GM23338 (cell line): ENCODE measurements at regions not wholly inside any gene's neighbourhood (a gene's known extent, or its start where the extent isn't known, plus 50 kb on each side); places are given as distances from the start of the nearest gene placed in this dataset.

Source experiments
- ATAC-seq: fragments of 200-7000 bp; cut with Tn5 transposase; 3 replicates; pipeline ENCODE4 v1.9.1; 2020
- DNase-seq: peaks from one replicate; pipeline ENCODE4 v3.0.0-alpha.2; 2015; ENCODE audit warnings: low spot score
- H2AFZ ChIP-seq: fragments of 200-600 bp; sonication (generic); 2 replicates; pipeline ENCODE4 v1.8.0; 2016; ENCODE audit warnings: antibody characterized with exemption, mild to moderate bottlenecking, moderate library complexity
- H3F3A ChIP-seq: fragments of 200-600 bp; sonication (generic); replicated peaks from 2 replicates; pipeline ENCODE4 v1.8.0; 2017; ENCODE audit warnings: antibody characterized with exemption, mixed run types, low read depth
- H3K27ac ChIP-seq: fragments of 200-600 bp; sonication (generic); 2 replicates; pipeline ENCODE4 v1.6.1; 2016; ENCODE audit warnings: low read depth
- H3K27me3 ChIP-seq: fragments of 200-600 bp; sonication (generic); 2 replicates; pipeline ENCODE4 v1.8.0; 2016; ENCODE audit warnings: mild to moderate bottlenecking, mixed run types, moderate library complexity; ENCODE audit not compliant: insufficient read depth
- H3K36me3 ChIP-seq: fragments of 200-600 bp; sonication (generic); 2 replicates; pipeline ENCODE4 v1.8.0; 2016; ENCODE audit warnings: mild to moderate bottlenecking; ENCODE audit not compliant: insufficient read depth
- H3K4me1 ChIP-seq: fragments of 200-600 bp; sonication (generic); 2 replicates; pipeline ENCODE4 v1.8.0; 2016; ENCODE audit warnings: mild to moderate bottlenecking, moderate library complexity; ENCODE audit not compliant: insufficient read depth
- H3K4me2 ChIP-seq: fragments of 200-600 bp; sonication (generic); 2 replicates; pipeline ENCODE4 v1.7.1; 2017; ENCODE audit warnings: mixed run types
- H3K4me3 ChIP-seq: fragments of 200-600 bp; sonication (generic); 2 replicates; pipeline ENCODE4 v1.6.1; 2016; ENCODE audit warnings: mixed run types
- H3K79me2 ChIP-seq: fragments of 200-600 bp; sonication (generic); replicated peaks from 2 replicates; pipeline ENCODE4 v1.8.0; 2017; ENCODE audit warnings: mild to moderate bottlenecking; ENCODE audit not compliant: insufficient read depth
- H3K9me2 ChIP-seq: fragments of 200-600 bp; sonication (generic); 2 replicates; pipeline ENCODE4 v1.8.0; 2017; ENCODE audit not compliant: insufficient read depth
- H4K20me1 ChIP-seq: fragments of 200-600 bp; sonication (generic); replicated peaks from 2 replicates; pipeline ENCODE4 v1.8.0; 2017; ENCODE audit warnings: mild to moderate bottlenecking; ENCODE audit not compliant: insufficient read depth
- H3K27ac Mint-ChIP-seq: 2 replicates; pipeline ENCODE4 v1.8.0; 2020; ENCODE audit warnings: inconsistent platforms, mild to moderate bottlenecking, moderate library complexity, mixed read lengths
- H3K27me3 Mint-ChIP-seq: 3 replicates; pipeline ENCODE4 v1.8.0; 2022; ENCODE audit warnings: low read depth, mild to moderate bottlenecking, moderate library complexity, mixed read lengths, inconsistent platforms; ENCODE audit not compliant: insufficient read depth, poor library complexity
- H3K36me3 Mint-ChIP-seq: 3 replicates; pipeline ENCODE4 v1.8.0; 2021; ENCODE audit warnings: low read depth, mild to moderate bottlenecking, inconsistent platforms, moderate library complexity, mixed read lengths
- H3K4me1 Mint-ChIP-seq: 3 replicates; pipeline ENCODE4 v1.8.0; 2020; ENCODE audit warnings: mild to moderate bottlenecking, inconsistent platforms, mixed read lengths
- H3K4me3 Mint-ChIP-seq: 3 replicates; pipeline ENCODE4 v1.8.0; 2021; ENCODE audit warnings: moderate library complexity, mild to moderate bottlenecking, inconsistent platforms, mixed read lengths
- H3K9me3 Mint-ChIP-seq: 3 replicates; pipeline ENCODE4 v1.8.0; 2020; ENCODE audit warnings: moderate library complexity, mild to moderate bottlenecking, inconsistent platforms, mixed read lengths
- CREB1 ChIP-seq: fragments of 250-450 bp; sonication (Bioruptor Pico); IDR thresholded peaks from 2 replicates; pipeline ENCODE4 v1.5.0; 2020; ENCODE audit warnings: low read depth, mild to moderate bottlenecking, moderate library complexity
- EZH2 ChIP-seq: fragments of 200-600 bp; sonication (generic); IDR thresholded peaks from one replicate; pipeline ENCODE4 v1.8.0; 2017; ENCODE audit warnings: antibody characterized with exemption, mild to moderate bottlenecking, low read depth; ENCODE audit not compliant: unreplicated experiment
- EZH2phosphoT487 ChIP-seq: fragments of 200-600 bp; sonication (generic); IDR thresholded peaks from one replicate; pipeline ENCODE4 v1.8.1; 2018; ENCODE audit warnings: antibody characterized with exemption; ENCODE audit not compliant: unreplicated experiment
- JUNB ChIP-seq: IDR thresholded peaks from one replicate; pipeline ENCODE4 v1.6.1; 2016; ENCODE audit warnings: antibody characterized with exemption; ENCODE audit not compliant: unreplicated experiment
- NANOG ChIP-seq: IDR thresholded peaks from 2 replicates; pipeline ENCODE4 v1.6.1; 2016; ENCODE audit warnings: antibody characterized with exemption, borderline replicate concordance
- POLR2AphosphoS5 ChIP-seq: IDR thresholded peaks from 2 replicates; pipeline ENCODE4 v1.6.1; 2016; ENCODE audit warnings: antibody characterized with exemption, low read depth
- STAT1 ChIP-seq: IDR thresholded peaks from one replicate; pipeline ENCODE4 v1.6.1; 2016; ENCODE audit warnings: antibody characterized with exemption; ENCODE audit not compliant: unreplicated experiment
- ZNF114 ChIP-seq: fragments of 250-450 bp; sonication (Bioruptor Pico); IDR thresholded peaks from 2 replicates; pipeline ENCODE4 v1.5.0; 2020; ENCODE audit warnings: mild to moderate bottlenecking, moderate library complexity
- ZNF331 ChIP-seq: fragments of 250-450 bp; sonication (Bioruptor Pico); IDR thresholded peaks from 2 replicates; pipeline ENCODE4 v1.5.0; 2020; ENCODE audit warnings: low read depth, mild to moderate bottlenecking, moderate library complexity
- ZNF462 ChIP-seq: fragments of 250-450 bp; sonication (Bioruptor Pico); IDR thresholded peaks from 2 replicates; pipeline ENCODE4 v1.5.0; 2020; ENCODE audit warnings: mild to moderate bottlenecking, moderate library complexity
- TF ChIP-seq, protein P1 (sequence below): IDR thresholded peaks from one replicate; pipeline ENCODE4 v1.6.1; 2018; ENCODE audit warnings: antibody characterized with exemption; ENCODE audit not compliant: unreplicated experiment

DNA sequence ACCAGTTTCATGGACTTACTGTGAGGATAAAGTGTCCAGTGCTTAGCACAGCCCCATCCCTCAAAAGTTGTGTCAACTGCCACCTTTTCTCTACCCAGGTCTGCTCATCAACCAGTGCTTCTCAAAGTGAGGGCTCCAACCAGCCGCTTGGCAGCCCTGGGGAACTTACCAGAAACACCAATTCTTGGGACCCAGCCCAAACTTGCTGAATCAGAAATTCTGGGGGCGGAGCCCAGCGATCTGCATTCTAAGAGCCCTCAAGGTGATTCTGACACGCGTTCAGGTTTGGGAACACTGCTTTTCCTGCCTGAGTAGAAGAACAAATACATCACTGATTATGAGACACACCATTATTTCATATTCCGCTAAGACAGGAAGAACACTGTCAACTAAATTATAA lies 132.0 kb downstream of the NSG2 start (continued):
- TF ChIP-seq, protein P1, sequence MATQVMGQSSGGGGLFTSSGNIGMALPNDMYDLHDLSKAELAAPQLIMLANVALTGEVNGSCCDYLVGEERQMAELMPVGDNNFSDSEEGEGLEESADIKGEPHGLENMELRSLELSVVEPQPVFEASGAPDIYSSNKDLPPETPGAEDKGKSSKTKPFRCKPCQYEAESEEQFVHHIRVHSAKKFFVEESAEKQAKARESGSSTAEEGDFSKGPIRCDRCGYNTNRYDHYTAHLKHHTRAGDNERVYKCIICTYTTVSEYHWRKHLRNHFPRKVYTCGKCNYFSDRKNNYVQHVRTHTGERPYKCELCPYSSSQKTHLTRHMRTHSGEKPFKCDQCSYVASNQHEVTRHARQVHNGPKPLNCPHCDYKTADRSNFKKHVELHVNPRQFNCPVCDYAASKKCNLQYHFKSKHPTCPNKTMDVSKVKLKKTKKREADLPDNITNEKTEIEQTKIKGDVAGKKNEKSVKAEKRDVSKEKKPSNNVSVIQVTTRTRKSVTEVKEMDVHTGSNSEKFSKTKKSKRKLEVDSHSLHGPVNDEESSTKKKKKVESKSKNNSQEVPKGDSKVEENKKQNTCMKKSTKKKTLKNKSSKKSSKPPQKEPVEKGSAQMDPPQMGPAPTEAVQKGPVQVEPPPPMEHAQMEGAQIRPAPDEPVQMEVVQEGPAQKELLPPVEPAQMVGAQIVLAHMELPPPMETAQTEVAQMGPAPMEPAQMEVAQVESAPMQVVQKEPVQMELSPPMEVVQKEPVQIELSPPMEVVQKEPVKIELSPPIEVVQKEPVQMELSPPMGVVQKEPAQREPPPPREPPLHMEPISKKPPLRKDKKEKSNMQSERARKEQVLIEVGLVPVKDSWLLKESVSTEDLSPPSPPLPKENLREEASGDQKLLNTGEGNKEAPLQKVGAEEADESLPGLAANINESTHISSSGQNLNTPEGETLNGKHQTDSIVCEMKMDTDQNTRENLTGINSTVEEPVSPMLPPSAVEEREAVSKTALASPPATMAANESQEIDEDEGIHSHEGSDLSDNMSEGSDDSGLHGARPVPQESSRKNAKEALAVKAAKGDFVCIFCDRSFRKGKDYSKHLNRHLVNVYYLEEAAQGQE: no peak
- TF ChIP-seq NANOG: no peak

DNA sequence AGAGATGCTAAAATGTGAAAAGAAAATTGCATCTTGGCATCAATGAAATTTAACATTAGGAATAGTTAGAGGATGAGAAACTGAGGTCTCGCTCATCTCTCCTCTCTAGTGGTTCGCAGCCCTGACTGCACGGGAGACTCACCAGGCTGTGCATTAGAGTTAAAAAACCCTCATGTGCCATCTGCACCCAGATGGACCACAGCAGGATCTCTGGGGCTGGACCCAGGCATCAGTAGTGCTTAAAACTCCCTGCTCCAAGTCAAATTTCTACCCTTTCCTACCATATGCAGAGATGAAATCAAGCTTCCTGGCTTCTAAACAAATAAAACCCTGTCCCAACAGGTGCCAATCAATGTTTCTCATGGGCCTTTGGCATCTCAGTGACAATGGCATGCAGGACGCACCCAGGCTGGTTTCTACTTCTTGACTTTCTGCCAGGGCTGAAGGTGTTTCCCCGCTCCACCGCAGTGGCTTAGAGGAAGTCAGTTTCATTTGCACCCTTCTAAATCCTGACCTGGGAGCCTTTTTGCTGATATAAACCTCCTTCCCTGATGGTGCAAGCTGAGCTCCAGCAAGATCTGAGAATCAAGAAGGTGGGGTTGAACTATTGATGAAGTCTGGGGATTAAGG lies 132.6 kb downstream of the NSG2 start:
- H3K4me3 Mint-ChIP-seq: no peak overlapping the region
- no peak for TF ChIP-seq EZH2phosphoT487
- TF ChIP-seq EZH2: no peak
- no peak for TF ChIP-seq STAT1
- TF ChIP-seq CREB1: no peak
- TF ChIP-seq POLR2AphosphoS5: no peak
- no peak for TF ChIP-seq ZNF114 (CRISPR knock-in tag)
- no peak for TF ChIP-seq JUNB
- no peak for TF ChIP-seq ZNF462 (CRISPR knock-in tag)
- TF ChIP-seq ZNF331 (CRISPR knock-in tag): no peak
- peaks cover 13% of the 10 kb centered on the region for H3K27me3 Mint-ChIP-seq
- Histone ChIP-seq H3F3A (no peaks in the 10 kb centered on the region), H4K20me1 (no peaks in the 10 kb centered on the region), H3K4me3 (no peak overlapping the region), H3K27ac (no peak overlapping the region), H3K36me3 (no peaks in the 10 kb centered on the region), H3K4me1 (no peaks in the 10 kb centered on the region), H3K79me2 (no peaks in the 10 kb centered on the region), H2AFZ (no peak overlapping the region), H3K27me3 (no peaks in the 10 kb centered on the region), H3K4me2 (no peak overlapping the region), H3K9me2 (no peaks in the 10 kb centered on the region)
- no peaks in the 10 kb centered on the region for H3K36me3 Mint-ChIP-seq
- no peak overlapping the region for H3K27ac Mint-ChIP-seq
- no peaks in the 10 kb centered on the region for H3K9me3 Mint-ChIP-seq
- DNase-seq (no peak), ATAC-seq (no peak)
- peaks cover 10% of the 10 kb centered on the region; the same call in 2 of the 3 replicates for H3K4me1 Mint-ChIP-seq
